Fibroblast of lung (primary cell): ENCODE measurements at regions not wholly inside any gene's neighbourhood (a gene's known extent, or its start where the extent isn't known, plus 50 kb on each side); places are given as distances from the start of the nearest gene placed in this dataset.
"Not testable (repeated sequence)": the region's sequence is repeated elsewhere in the genome, so short reads cannot be mapped to it uniquely, and the experiment has no call there.

Experiments
- DNase-seq, 2 donors: peaks; one replicate each; pipeline versions ENCODE4 v3.0.0 to v3.0.0-alpha.2; 2010; ENCODE audit warnings: low read depth in 2 of 2
- H2AFZ ChIP-seq: 2 replicates; pipeline ENCODE4 v1.5.1; 2012; ENCODE audit warnings: low read length, control low read depth, inconsistent platforms
- H3K27ac ChIP-seq: 2 replicates; pipeline ENCODE4 v1.5.1; 2011; ENCODE audit warnings: low read length, control low read depth; ENCODE audit not compliant: insufficient read depth
- H3K27me3 ChIP-seq: 2 replicates; pipeline ENCODE4 v1.5.1; 2011; ENCODE audit warnings: mild to moderate bottlenecking, low read length; ENCODE audit not compliant: control insufficient read depth, insufficient read depth
- H3K36me3 ChIP-seq: 2 replicates; pipeline ENCODE4 v1.5.1; 2011; ENCODE audit warnings: low read length; ENCODE audit not compliant: control insufficient read depth, insufficient read depth
- H3K4me1 ChIP-seq: 2 replicates; pipeline ENCODE4 v1.5.1; 2011; ENCODE audit warnings: low read length; ENCODE audit not compliant: control insufficient read depth, insufficient read depth; ENCODE audit errors: extremely low read depth
- H3K4me2 ChIP-seq: 2 replicates; pipeline ENCODE4 v1.5.1; 2011; ENCODE audit warnings: low read length, control low read depth; ENCODE audit not compliant: insufficient read depth; ENCODE audit errors: extremely low read depth
- H3K4me3 ChIP-seq, 4 experiments: fragments of 200-600 bp in 1 of 4; sonication (generic) in 1 of 4; replicated peaks in 1 of 4; 2 replicates each; pipeline ENCODE4 v1.5.1; 2011 to 2016; ENCODE audit warnings: low read length in 4 of 4, low read depth in 3 of 4, mild to moderate bottlenecking in 3 of 4, control low read depth in 2 of 4, inconsistent platforms in 1 of 4, mixed read lengths in 1 of 4; ENCODE audit not compliant: insufficient read depth in 1 of 4; ENCODE audit errors: control extremely low read depth in 1 of 4
- H3K79me2 ChIP-seq: 2 replicates; pipeline ENCODE4 v1.5.1; 2012; ENCODE audit warnings: mild to moderate bottlenecking, low read length, inconsistent platforms; ENCODE audit not compliant: control insufficient read depth, insufficient read depth
- H3K9ac ChIP-seq: 2 replicates; pipeline ENCODE4 v1.5.1; 2011; ENCODE audit warnings: mild to moderate bottlenecking, low read length, control low read depth; ENCODE audit not compliant: insufficient read depth
- H3K9me3 ChIP-seq: 2 replicates; pipeline ENCODE4 v1.5.1; 2012; ENCODE audit warnings: low read depth, low read length; ENCODE audit not compliant: control insufficient read depth, insufficient read depth
- H4K20me1 ChIP-seq: 2 replicates; pipeline ENCODE4 v1.5.1; 2011; ENCODE audit warnings: low read length; ENCODE audit not compliant: control insufficient read depth, insufficient read depth; ENCODE audit errors: extremely low read depth
- CTCF ChIP-seq, 2 donors: IDR thresholded peaks in 1 of 2; conservative IDR thresholded peaks in 1 of 2; 1 replicate in 1 of 2; 2 replicates in 1 of 2; pipeline ENCODE4 v1.5.1; 2011 to 2012; ENCODE audit warnings: low read length in 2 of 2, control low read depth in 1 of 2, inconsistent platforms in 1 of 2, low read depth in 1 of 2, mild to moderate bottlenecking in 1 of 2
- EZH2 ChIP-seq: IDR thresholded peaks from 2 replicates; pipeline ENCODE4 v1.5.1; 2012; ENCODE audit warnings: low read length, control low read depth, mild to moderate bottlenecking; ENCODE audit errors: missing control alignments

- Histone ChIP-seq H3K79me2 (no peaks in the 10 kb centered on the region), H2AFZ (no peak overlapping the region), H4K20me1 (no peaks in the 10 kb centered on the region), H3K4me3 (no peak overlapping the region), H3K9ac (no peak overlapping the region), H3K4me1 (no peaks in the 10 kb centered on the region), H3K4me2 (no peak overlapping the region), H3K9me3 (no peaks in the 10 kb centered on the region), H3K36me3 (no peaks in the 10 kb centered on the region), H3K27me3 (peaks cover 5% of the 10 kb centered on the region), H3K27ac (no peak overlapping the region)
- TF ChIP-seq CTCF (conservative IDR thresholded peaks at IDR 0.05 in 1 of 2, IDR thresholded peaks at IDR 0.05 in 1 of 2; ENCODE audit: low read depth in 1 of 2, low read length in 2 of 2) = no peak
- no peak for TF ChIP-seq EZH2
- DNase-seq = no peak
These were observed 72.2 kb upstream of the METTL9 start for GRCh38 chr16:21526923-21527807.

- H2AFZ ChIP-seq, H3K9ac ChIP-seq, H3K4me2 ChIP-seq, DNase-seq, H3K27me3 ChIP-seq, H3K79me2 ChIP-seq, H3K4me3 ChIP-seq, H3K4me1 ChIP-seq, H3K27ac ChIP-seq, H3K9me3 ChIP-seq, H3K36me3 ChIP-seq, H4K20me1 ChIP-seq: not testable (repeated sequence)
These were observed 70.2 kb upstream of the METTL9 start for GRCh38 chr16:21529060-21529658.

GRCh38 chr16:21530729-21531383 is 68.5 kb upstream of the METTL9 start:
- not testable (repeated sequence) for H3K4me1 ChIP-seq, H4K20me1 ChIP-seq, H3K27me3 ChIP-seq, H3K9me3 ChIP-seq, H3K27ac ChIP-seq, H3K79me2 ChIP-seq, H3K9ac ChIP-seq, DNase-seq, H3K4me2 ChIP-seq, H3K4me3 ChIP-seq, H2AFZ ChIP-seq, H3K36me3 ChIP-seq

- not testable (repeated sequence) for H4K20me1 ChIP-seq, H3K27ac ChIP-seq, H2AFZ ChIP-seq, H3K4me1 ChIP-seq, H3K9ac ChIP-seq, H3K4me2 ChIP-seq, DNase-seq, H3K4me3 ChIP-seq, H3K79me2 ChIP-seq, H3K9me3 ChIP-seq, H3K36me3 ChIP-seq, H3K27me3 ChIP-seq
These were observed 66.4 kb upstream of the METTL9 start for GRCh38 chr16:21532996-21533395.

GRCh38 chr16:21533474-21533873 is 65.9 kb upstream of the METTL9 start:
- not testable (repeated sequence) for H3K9me3 ChIP-seq, H3K27me3 ChIP-seq, H2AFZ ChIP-seq, DNase-seq, H3K4me3 ChIP-seq, H3K9ac ChIP-seq, H3K4me2 ChIP-seq, H3K4me1 ChIP-seq, H3K36me3 ChIP-seq, H4K20me1 ChIP-seq, H3K27ac ChIP-seq, H3K79me2 ChIP-seq

- not testable (repeated sequence) for H3K27ac ChIP-seq, H3K79me2 ChIP-seq, H3K27me3 ChIP-seq, H3K9ac ChIP-seq, H3K4me3 ChIP-seq, H3K4me2 ChIP-seq, H3K36me3 ChIP-seq, H4K20me1 ChIP-seq, DNase-seq, H2AFZ ChIP-seq, H3K4me1 ChIP-seq, H3K9me3 ChIP-seq
These were observed 64.8 kb upstream of the METTL9 start for GRCh38 chr16:21534561-21534960.
